ENCODE measurements at regions not wholly inside any gene's neighbourhood (a gene's known extent, or its start where the extent isn't known, plus 50 kb on each side); places are given as distances from the start of the nearest gene placed in this dataset.
"Not testable (repeated sequence)": the region's sequence is repeated elsewhere in the genome, so short reads cannot be mapped to it uniquely, and the experiment has no call there.

GRCh38 chr21:38640355-38640742 lies 142.1 kb upstream of the ERG start:
- BruUV-seq (replicated peaks); H3K4me1 ChIP-seq (ENCODE audit: insufficient read depth, low read length); H3K4me3 ChIP-seq (replicated peaks in 1 of 3; ENCODE audit: insufficient read depth in 1 of 3, low read depth in 2 of 3, low read length in 3 of 3); CTCF ChIA-PET (ENCODE audit: low intra/inter-chr PET ratio, low total read pairs); H4K20me1 ChIP-seq (ENCODE audit: insufficient read depth, low read length); in situ Hi-C loops (cut with HindIII; ENCODE audit: extremely low pct_ligation_motif_present, low pct_unique_long_range_greater_than_20kb); H3K27ac ChIP-seq (ENCODE audit: extremely low read length, insufficient read depth, low read length); H3K79me2 ChIP-seq (ENCODE audit: insufficient read depth, low read length); DNase-seq (ENCODE audit: low spot score); FAIRE-seq; H3K36me3 ChIP-seq (replicated peaks in 1 of 2; ENCODE audit: control insufficient read depth in 1 of 2, insufficient read depth in 2 of 2, low read length in 2 of 2); POLR2A ChIA-PET; H3K27me3 ChIP-seq (ENCODE audit: control insufficient read depth in 1 of 2, insufficient read depth in 2 of 2, low read length in 2 of 2); ATAC-seq; H3K4me2 ChIP-seq (ENCODE audit: low read depth, low read length); intact Hi-C loops (cut with micrococcal nuclease; ENCODE audit: unreplicated experiment); H3K9me3 ChIP-seq (ENCODE audit: low read length); H2AFZ ChIP-seq (ENCODE audit: low read length); H3K9ac ChIP-seq (ENCODE audit: insufficient read depth, low read depth, low read length): not testable (repeated sequence)
- TF ChIP-seq ZNF430 (CRISPR knock-in tag; IDR thresholded peaks at IDR 0.05) = 0 out of 2 replicates have a peak, but pooled peaks have one; percentile 26
- WGBS (ENCODE audit: low lambda C conversion rate) = 49% methylated on average over 5 of the region's 5 CpGs

GRCh38 chr21:38643404-38644023 lies 145.2 kb upstream of the ERG start:
- 60% methylated on average over 6 of the region's 7 CpGs for WGBS (ENCODE audit: low lambda C conversion rate)
- no TSS peak for BruUV-seq (replicated peaks)
- Histone ChIP-seq H3K36me3 (replicated peaks in 1 of 2; ENCODE audit: control insufficient read depth in 1 of 2, insufficient read depth in 2 of 2, low read length in 2 of 2) (no peaks in the 10 kb centered on the region), H3K27me3 (ENCODE audit: control insufficient read depth in 1 of 2, insufficient read depth in 2 of 2, low read length in 2 of 2) (peaks cover 0 to 10% of the 10 kb centered on the region in 2 experiments; a peak in 1 of 5 replicates), H4K20me1 (ENCODE audit: insufficient read depth, low read length) (no peaks in the 10 kb centered on the region), H3K9ac (ENCODE audit: insufficient read depth, low read depth, low read length) (no peak overlapping the region), H3K9me3 (ENCODE audit: low read length) (no peaks in the 10 kb centered on the region), H3K27ac (ENCODE audit: extremely low read length, insufficient read depth, low read length) (no peak overlapping the region), H3K79me2 (ENCODE audit: insufficient read depth, low read length) (no peaks in the 10 kb centered on the region), H3K4me3 (replicated peaks in 1 of 3; ENCODE audit: insufficient read depth in 1 of 3, low read depth in 2 of 3, low read length in 3 of 3) (no peak overlapping the region), H3K4me2 (ENCODE audit: low read depth, low read length) (no peak overlapping the region), H3K4me1 (ENCODE audit: insufficient read depth, low read length) (no peaks in the 10 kb centered on the region), H2AFZ (ENCODE audit: low read length) (no peak overlapping the region)
- ATAC-seq (no peak), FAIRE-seq (no peak), DNase-seq (ENCODE audit: low spot score) (no peak)
- TF ChIP-seq FOSL2 (CRISPR knock-in tag; IDR thresholded peaks at IDR 0.05) (no peak), CSRNP1 (CRISPR knock-in tag; IDR thresholded peaks at IDR 0.05) (no peak), ZBTB3 (CRISPR knock-in tag; IDR thresholded peaks at IDR 0.05; ENCODE audit: borderline replicate concordance, low read depth) (no peak), CCAR2 (optimal IDR thresholded peaks at IDR 0.05; ENCODE audit: low read depth, low read length) (no peak)
- TF ChIP-seq, protein P1, sequence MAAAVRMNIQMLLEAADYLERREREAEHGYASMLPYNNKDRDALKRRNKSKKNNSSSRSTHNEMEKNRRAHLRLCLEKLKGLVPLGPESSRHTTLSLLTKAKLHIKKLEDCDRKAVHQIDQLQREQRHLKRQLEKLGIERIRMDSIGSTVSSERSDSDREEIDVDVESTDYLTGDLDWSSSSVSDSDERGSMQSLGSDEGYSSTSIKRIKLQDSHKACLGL (CRISPR knock-in tag; IDR thresholded peaks at IDR 0.05) = no peak
- TF ChIP-seq, protein P2, sequence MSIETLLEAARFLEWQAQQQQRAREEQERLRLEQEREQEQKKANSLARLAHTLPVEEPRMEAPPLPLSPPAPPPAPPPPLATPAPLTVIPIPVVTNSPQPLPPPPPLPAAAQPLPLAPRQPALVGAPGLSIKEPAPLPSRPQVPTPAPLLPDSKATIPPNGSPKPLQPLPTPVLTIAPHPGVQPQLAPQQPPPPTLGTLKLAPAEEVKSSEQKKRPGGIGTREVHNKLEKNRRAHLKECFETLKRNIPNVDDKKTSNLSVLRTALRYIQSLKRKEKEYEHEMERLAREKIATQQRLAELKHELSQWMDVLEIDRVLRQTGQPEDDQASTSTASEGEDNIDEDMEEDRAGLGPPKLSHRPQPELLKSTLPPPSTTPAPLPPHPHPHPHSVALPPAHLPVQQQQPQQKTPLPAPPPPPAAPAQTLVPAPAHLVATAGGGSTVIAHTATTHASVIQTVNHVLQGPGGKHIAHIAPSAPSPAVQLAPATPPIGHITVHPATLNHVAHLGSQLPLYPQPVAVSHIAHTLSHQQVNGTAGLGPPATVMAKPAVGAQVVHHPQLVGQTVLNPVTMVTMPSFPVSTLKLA (IDR thresholded peaks at IDR 0.05) = peak; percentile 51
- ChIA-PET CTCF (ENCODE audit: low intra/inter-chr PET ratio, low total read pairs) (no interaction called here), POLR2A (no interaction called here)
- intact Hi-C loops (cut with micrococcal nuclease; ENCODE audit: unreplicated experiment) = no loop called here
- in situ Hi-C loops (cut with HindIII; ENCODE audit: extremely low pct_ligation_motif_present, low pct_unique_long_range_greater_than_20kb) = no loop called here
